ENCODE measurements at regions not wholly inside any gene's neighbourhood (a gene's known extent, or its start where the extent isn't known, plus 50 kb on each side); places are given as distances from the start of the nearest gene placed in this dataset.

DNA sequence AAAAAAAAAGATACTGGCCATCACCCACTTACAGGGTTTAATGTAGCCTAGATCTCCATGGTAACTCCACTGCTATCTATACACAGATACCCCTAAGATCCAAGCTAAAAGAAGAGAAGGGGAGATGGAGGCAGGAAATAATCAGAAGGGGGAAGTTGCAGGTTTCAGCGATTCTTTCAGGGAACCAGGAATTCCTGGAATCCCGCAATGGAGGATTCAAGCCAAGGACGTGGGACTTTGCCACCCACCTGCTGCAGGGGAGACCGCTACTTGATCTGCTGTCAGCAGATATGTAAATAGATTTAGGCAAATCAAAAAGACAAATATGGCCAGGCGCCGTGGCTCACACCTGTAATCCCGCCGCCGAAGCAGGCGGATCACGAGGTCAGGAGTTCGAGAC is 121.1 kb downstream of the AIPL1 start:
- no peak for TF ChIP-seq CTCF (IDR thresholded peaks at IDR 0.05)
- TF ChIP-seq POLR2A (IDR thresholded peaks at IDR 0.05) = no peak

Data from lower leg skin (tissue), 3 donors.